HepG2 (cell line): ENCODE measurements at regions not wholly inside any gene's neighbourhood (a gene's known extent, or its start where the extent isn't known, plus 50 kb on each side); places are given as distances from the start of the nearest gene placed in this dataset.

Source experiments
- E2F5 ChIP-seq: sonication (generic); formaldehyde crosslinking; conservative IDR thresholded peaks from 2 replicates; pipeline ENCODE4 v1.4.0; 2020; ENCODE audit warnings: missing genetic modification reagents
- GABPB1 ChIP-seq: IDR thresholded peaks from 2 replicates; pipeline ENCODE4 v1.6.1; 2016; ENCODE audit warnings: mild to moderate bottlenecking, missing genetic modification reagents, moderate library complexity, missing compliant biosample characterization
- KDM5A ChIP-seq: fragments of 200-600 bp; sonication (generic); IDR thresholded peaks from 2 replicates; pipeline ENCODE4 v1.7.0; 2018; ENCODE audit warnings: antibody characterized with exemption, mild to moderate bottlenecking, low read length, borderline replicate concordance
- NFE2L2 ChIP-seq: fragments of 150-350 bp; IDR thresholded peaks from 2 replicates; pipeline ENCODE4 v1.6.1; 2014; ENCODE audit warnings: low read length
- ONECUT2 ChIP-seq: sonication (generic); formaldehyde crosslinking; IDR thresholded peaks from 2 replicates; pipeline ENCODE4 v1.4.0; 2020; ENCODE audit warnings: missing genetic modification reagents
- POLR2A ChIP-seq, 2 experiments: IDR thresholded peaks; 2 replicates each; pipeline ENCODE4 v1.6.1; 2011; ENCODE audit warnings: low read depth in 2 of 2, low read length in 2 of 2, mild to moderate bottlenecking in 1 of 2, moderate library complexity in 1 of 2; ENCODE audit not compliant: insufficient read depth in 1 of 2
- SNAPC5 ChIP-seq: sonication (generic); formaldehyde crosslinking; IDR thresholded peaks from 2 replicates; pipeline ENCODE4 v1.8.1; 2023; ENCODE audit warnings: mild to moderate bottlenecking, missing genetic modification reagents, borderline replicate concordance
- ZBTB40 ChIP-seq, 2 experiments: fragments of 450-650 bp in 1 of 2; sonication (generic) in 1 of 2; formaldehyde crosslinking in 1 of 2; IDR thresholded peaks; 2 replicates each; pipeline versions ENCODE4 v1.6.1 to v1.8.0; 2016 to 2022; ENCODE audit warnings: antibody characterized with exemption in 1 of 2, mild to moderate bottlenecking in 1 of 2, missing genetic modification reagents in 1 of 2
- ZBTB42 ChIP-seq: sonication (generic); formaldehyde crosslinking; IDR thresholded peaks from 2 replicates; pipeline ENCODE4 v1.5.0; 2020; ENCODE audit warnings: mild to moderate bottlenecking, missing genetic modification reagents
- ZNF121 ChIP-seq: sonication (generic); formaldehyde crosslinking; IDR thresholded peaks from 2 replicates; pipeline ENCODE4 v1.5.0; 2020; ENCODE audit warnings: mild to moderate bottlenecking, missing genetic modification reagents
- ZNF44 ChIP-seq: sonication (generic); formaldehyde crosslinking; IDR thresholded peaks from 2 replicates; pipeline ENCODE4 v1.5.1; 2020; ENCODE audit warnings: mild to moderate bottlenecking, missing genetic modification reagents
- TF ChIP-seq, protein P1 (sequence below): sonication (generic); formaldehyde crosslinking; IDR thresholded peaks from 2 replicates; pipeline ENCODE4 v1.5.0; 2020; ENCODE audit warnings: mild to moderate bottlenecking, missing genetic modification reagents, moderate library complexity

- TF ChIP-seq POLR2A (IDR thresholded peaks at IDR 0.05; ENCODE audit: insufficient read depth in 1 of 2, low read depth in 2 of 2, low read length in 2 of 2): no peak
- TF ChIP-seq ONECUT2 (CRISPR knock-in tag): no peak
- no peak for TF ChIP-seq GABPB1 (CRISPR knock-in tag)
- no peak for TF ChIP-seq E2F5 (CRISPR knock-in tag)
- TF ChIP-seq ZNF44: no peak
- no peak for TF ChIP-seq ZBTB42 (CRISPR knock-in tag)
- TF ChIP-seq KDM5A: no peak
- TF ChIP-seq SNAPC5 (CRISPR knock-in tag): no peak
- no peak for TF ChIP-seq ZNF121 (CRISPR knock-in tag)
- TF ChIP-seq, protein P1, sequence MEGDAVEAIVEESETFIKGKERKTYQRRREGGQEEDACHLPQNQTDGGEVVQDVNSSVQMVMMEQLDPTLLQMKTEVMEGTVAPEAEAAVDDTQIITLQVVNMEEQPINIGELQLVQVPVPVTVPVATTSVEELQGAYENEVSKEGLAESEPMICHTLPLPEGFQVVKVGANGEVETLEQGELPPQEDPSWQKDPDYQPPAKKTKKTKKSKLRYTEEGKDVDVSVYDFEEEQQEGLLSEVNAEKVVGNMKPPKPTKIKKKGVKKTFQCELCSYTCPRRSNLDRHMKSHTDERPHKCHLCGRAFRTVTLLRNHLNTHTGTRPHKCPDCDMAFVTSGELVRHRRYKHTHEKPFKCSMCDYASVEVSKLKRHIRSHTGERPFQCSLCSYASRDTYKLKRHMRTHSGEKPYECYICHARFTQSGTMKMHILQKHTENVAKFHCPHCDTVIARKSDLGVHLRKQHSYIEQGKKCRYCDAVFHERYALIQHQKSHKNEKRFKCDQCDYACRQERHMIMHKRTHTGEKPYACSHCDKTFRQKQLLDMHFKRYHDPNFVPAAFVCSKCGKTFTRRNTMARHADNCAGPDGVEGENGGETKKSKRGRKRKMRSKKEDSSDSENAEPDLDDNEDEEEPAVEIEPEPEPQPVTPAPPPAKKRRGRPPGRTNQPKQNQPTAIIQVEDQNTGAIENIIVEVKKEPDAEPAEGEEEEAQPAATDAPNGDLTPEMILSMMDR: no peak
- no peak for TF ChIP-seq ZBTB40 (IDR thresholded peaks at IDR 0.05)
- no peak for TF ChIP-seq ZBTB40 (CRISPR knock-in tag; IDR thresholded peaks at IDR 0.05)
- TF ChIP-seq NFE2L2: no peak
Observed at GRCh38 chr17:20825539-20825938, 217.3 kb downstream of the USP22 start.
